HG03196 (cell line): ENCODE measurements at regions not wholly inside any gene's neighbourhood (a gene's known extent, or its start where the extent isn't known, plus 50 kb on each side); places are given as distances from the start of the nearest gene placed in this dataset.
"Not testable (repeated sequence)": the region's sequence is repeated elsewhere in the genome, so short reads cannot be mapped to it uniquely, and the experiment has no call there.

ENCODE experiments used
- ATAC-seq: cut with Tn5 transposase; IDR thresholded peaks from one replicate; pipeline ENCODE4 v1.9.1; 2021; ENCODE audit not compliant: unreplicated experiment

- no peak for ATAC-seq
These were observed 326.3 kb upstream of the GRIA3 start for GRCh38 chrX:122857734-122858133.

GRCh38 chrX:122863067-122863466 lies 321.0 kb upstream of the GRIA3 start:
- no peak for ATAC-seq

- ATAC-seq = no peak
These were observed 317.5 kb upstream of the GRIA3 start for GRCh38 chrX:122866532-122866931.

GRCh38 chrX:122868631-122869030 lies 315.4 kb upstream of the GRIA3 start:
- ATAC-seq = no peak

GRCh38 chrX:122869171-122869570 lies 314.9 kb upstream of the GRIA3 start:
- ATAC-seq = no peak

- ATAC-seq = no peak
These were observed 305.8 kb upstream of the GRIA3 start for GRCh38 chrX:122878269-122878668.

- no peak for ATAC-seq
These were observed 303.1 kb upstream of the GRIA3 start for GRCh38 chrX:122880952-122881351.

GRCh38 chrX:122890729-122891128 lies 293.3 kb upstream of the GRIA3 start:
- ATAC-seq = no peak

- ATAC-seq = no peak
These were observed 277.4 kb upstream of the GRIA3 start for GRCh38 chrX:122906726-122907125.

- ATAC-seq = no peak
These were observed 276.7 kb upstream of the GRIA3 start for GRCh38 chrX:122907375-122907774.

GRCh38 chrX:122910697-122911096 lies 273.4 kb upstream of the GRIA3 start:
- no peak for ATAC-seq

GRCh38 chrX:122913134-122913533 lies 270.9 kb upstream of the GRIA3 start:
- ATAC-seq = no peak

- ATAC-seq = no peak
These were observed 270.3 kb upstream of the GRIA3 start for GRCh38 chrX:122913764-122914163.

- no peak for ATAC-seq
These were observed 269.8 kb upstream of the GRIA3 start for GRCh38 chrX:122914256-122914655.

GRCh38 chrX:122934131-122934530 lies 249.9 kb upstream of the GRIA3 start:
- no peak for ATAC-seq

GRCh38 chrX:122940199-122940598 lies 243.9 kb upstream of the GRIA3 start:
- ATAC-seq = no peak

GRCh38 chrX:122941806-122942205 lies 242.3 kb upstream of the GRIA3 start:
- no peak for ATAC-seq

GRCh38 chrX:122943918-122944317 lies 240.2 kb upstream of the GRIA3 start:
- ATAC-seq = no peak

- no peak for ATAC-seq
These were observed 238.8 kb upstream of the GRIA3 start for GRCh38 chrX:122945328-122945727.

- ATAC-seq = no peak
These were observed 211.5 kb upstream of the GRIA3 start for GRCh38 chrX:122972604-122973003.

GRCh38 chrX:122982521-122982920 lies 201.6 kb upstream of the GRIA3 start:
- no peak for ATAC-seq

GRCh38 chrX:123002844-123003243 lies 181.2 kb upstream of the GRIA3 start:
- not testable (repeated sequence) for ATAC-seq

GRCh38 chrX:123013141-123013540 lies 170.9 kb upstream of the GRIA3 start:
- ATAC-seq = no peak

- no peak for ATAC-seq
These were observed 147.7 kb upstream of the GRIA3 start for GRCh38 chrX:123036401-123036800.
